ENCODE measurements at regions not wholly inside any gene's neighbourhood (a gene's known extent, or its start where the extent isn't known, plus 50 kb on each side); places are given as distances from the start of the nearest gene placed in this dataset.
A peak's percentile ranks its signal among the peaks of the same experiment; 100 is the strongest.
"Not testable (repeated sequence)": the region's sequence is repeated elsewhere in the genome, so short reads cannot be mapped to it uniquely, and the experiment has no call there.

- no peak for DNase-seq
Measured at GRCh38 chr9:33695299-33695698, 100.1 kb upstream of the PRSS3 start.

- DNase-seq, result no peak
Measured at GRCh38 chr9:33695856-33696255, 99.5 kb upstream of the PRSS3 start.

- peak; percentile 38 to 69 (median 57) for DNase-seq
Measured at GRCh38 chr9:33697171-33697570, 98.2 kb upstream of the PRSS3 start.

DNA sequence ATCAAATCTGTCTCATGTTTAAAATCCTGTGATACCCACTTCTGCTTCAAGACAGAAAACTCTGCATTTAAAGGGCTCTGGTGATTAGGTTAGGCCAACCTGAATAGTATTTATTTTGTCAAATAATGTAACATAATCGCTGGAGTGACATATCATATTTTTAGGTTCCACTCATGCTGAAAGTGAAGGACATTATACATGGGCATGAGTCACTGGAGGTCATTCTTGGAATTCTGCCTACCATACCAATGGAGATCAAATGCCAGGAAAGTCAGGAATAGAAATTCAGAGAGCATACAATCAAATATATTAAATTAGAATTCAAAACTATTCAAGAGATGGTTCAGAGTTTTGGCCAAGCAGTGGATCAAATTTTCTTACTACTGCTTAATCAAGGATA, 97.1 kb upstream of the PRSS3 start:
- DNase-seq, result no peak

DNA sequence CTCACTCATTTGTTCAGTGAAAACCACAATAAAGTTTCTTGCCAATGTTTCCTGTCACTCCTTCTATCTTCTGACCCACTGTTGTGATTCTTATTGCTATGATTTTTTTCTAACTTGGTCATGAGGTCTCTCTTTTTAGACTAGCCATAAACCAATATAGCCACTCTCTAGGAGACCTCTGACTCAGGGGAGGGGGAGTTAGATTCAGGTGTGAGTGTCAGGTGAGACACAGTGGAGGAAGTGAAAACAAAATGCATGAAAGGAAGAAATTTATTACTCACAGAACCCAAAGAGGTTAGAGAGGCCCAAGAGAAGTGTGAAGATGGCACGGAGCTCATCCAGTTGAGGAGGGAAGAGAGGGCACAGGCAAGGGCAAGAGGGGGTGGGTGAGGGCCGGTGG, 94.4 kb upstream of the PRSS3 start:
- not testable (repeated sequence) for DNase-seq

- peak; percentile 33 to 64 (median 54) for DNase-seq
Measured at GRCh38 chr9:33703430-33704102, 91.8 kb upstream of the PRSS3 start.

DNA sequence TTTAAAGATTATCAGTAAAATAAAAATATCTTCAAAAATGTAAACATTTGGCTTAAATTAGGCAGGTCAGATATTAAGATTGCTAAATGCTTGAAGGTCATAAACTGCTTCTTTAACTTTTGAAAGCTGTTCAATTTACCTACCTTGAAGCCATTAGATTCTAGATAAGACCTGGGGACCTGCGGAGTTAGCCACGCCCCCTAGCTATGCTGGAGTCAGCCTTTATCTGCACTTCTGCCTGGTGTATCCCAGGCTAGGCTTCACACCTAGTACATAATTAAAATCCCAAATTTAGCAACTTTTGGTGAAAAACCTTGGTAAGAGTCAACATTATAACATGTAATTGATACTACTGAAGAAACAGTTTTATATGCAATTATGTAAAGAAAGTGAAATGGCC, 89.9 kb upstream of the PRSS3 start:
- not testable (repeated sequence) for DNase-seq

GRCh38 chr9:33708441-33708840, 86.9 kb upstream of the PRSS3 start:
- DNase-seq, result no peak

- DNase-seq, result no peak
Measured at GRCh38 chr9:33709269-33709668, 86.1 kb upstream of the PRSS3 start.

DNA sequence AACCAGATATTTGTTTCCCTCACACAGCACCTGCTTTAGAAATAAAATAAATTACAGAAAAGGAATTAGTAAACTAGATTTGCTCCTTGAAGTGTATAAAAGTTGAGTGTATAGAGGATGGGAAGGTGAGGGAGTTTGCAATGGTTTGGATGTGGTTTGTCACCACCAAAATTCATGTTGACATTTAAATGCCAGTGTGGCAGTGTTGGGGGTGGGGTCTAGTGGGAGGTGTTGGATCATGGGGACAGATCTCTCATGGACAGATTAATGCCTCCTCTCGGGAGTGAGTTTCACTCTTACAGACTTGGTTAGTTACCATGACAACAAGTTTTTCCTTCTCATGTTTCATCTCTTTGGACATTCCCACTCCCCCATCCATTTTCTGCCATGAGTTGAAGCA, 83.9 kb upstream of the PRSS3 start:
- DNase-seq, result not testable (repeated sequence)

GRCh38 chr9:33714989-33715388, 80.4 kb upstream of the PRSS3 start:
- peak in 1 of 3 donors; percentile 14 for DNase-seq

- DNase-seq, result peak; percentile 86 to 90 (median 89)
Measured at GRCh38 chr9:33718987-33719386, 76.4 kb upstream of the PRSS3 start.

GRCh38 chr9:33719581-33720374, 75.6 kb upstream of the PRSS3 start:
- peak in 2 of 3 donors; percentile 18 to 40 for DNase-seq

- DNase-seq, result peak; percentile 86 to 93 (median 93)
Measured at GRCh38 chr9:33721674-33722358, 73.5 kb upstream of the PRSS3 start.

- DNase-seq, result no peak
Measured at GRCh38 chr9:33722359-33722675, 73.0 kb upstream of the PRSS3 start.

GRCh38 chr9:33728613-33729012, 66.7 kb upstream of the PRSS3 start:
- no peak for DNase-seq

DNA sequence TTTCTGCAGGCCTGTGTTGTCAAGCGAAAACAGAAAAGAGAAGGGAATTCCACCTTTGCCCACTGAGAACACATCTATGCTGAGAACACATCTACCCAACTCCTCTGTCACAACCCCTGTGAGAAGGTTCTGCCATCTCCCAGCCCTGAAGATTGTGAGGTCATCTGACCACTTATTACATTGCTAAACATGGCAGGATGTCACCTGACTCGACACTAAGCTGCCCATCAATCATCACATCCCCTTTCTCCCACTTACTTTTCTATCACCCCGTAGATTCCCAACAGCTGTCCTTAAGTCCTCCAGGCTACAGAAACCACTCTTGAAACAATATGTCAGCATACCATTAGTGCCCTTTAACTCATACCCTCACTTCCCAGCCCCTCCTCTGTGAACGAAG, 64.2 kb upstream of the PRSS3 start:
- DNase-seq, result peak in 1 of 3 donors; percentile 52

GRCh38 chr9:33731625-33732024, 63.7 kb upstream of the PRSS3 start:
- DNase-seq, result no peak

GRCh38 chr9:33734247-33734940, 61.0 kb upstream of the PRSS3 start:
- not testable (repeated sequence) for DNase-seq

GRCh38 chr9:33734941-33735835, 60.2 kb upstream of the PRSS3 start:
- DNase-seq, result not testable (repeated sequence)

DNA sequence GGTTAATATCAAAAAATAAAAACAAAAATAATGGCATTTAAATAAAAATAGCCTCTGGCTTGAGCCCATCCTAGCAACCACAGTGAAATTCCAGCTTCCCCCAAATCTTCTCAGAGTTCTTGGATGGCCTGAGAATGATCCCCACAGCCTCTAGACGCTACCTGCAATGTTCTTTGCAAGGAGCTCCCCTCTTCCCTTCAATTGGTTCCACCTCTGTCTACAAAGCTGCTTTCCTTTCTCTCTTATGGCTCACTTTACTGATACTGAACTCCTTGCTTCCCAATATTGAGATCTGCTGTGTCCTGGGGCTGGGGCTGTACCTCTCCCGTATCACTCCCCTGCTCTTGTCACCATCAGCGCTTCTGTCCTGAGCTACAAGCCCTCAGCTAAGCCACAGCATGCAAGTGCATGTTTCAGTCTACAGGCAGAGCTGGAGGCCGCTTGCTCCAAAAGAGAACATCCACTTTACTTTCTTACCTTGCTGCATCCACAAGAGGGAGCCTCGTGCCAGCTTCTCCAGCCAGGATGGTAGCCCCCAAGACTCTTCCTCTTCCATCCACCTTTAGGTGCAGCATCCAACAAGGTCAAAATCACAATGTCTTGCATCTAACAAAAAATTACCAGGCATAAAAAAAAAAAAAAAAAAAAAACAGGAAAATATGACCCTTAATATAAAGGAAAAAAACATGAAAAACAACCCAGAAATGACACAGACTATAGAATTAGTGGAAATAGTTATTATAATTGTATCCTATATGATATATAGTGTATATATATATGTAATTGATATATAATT, 57.4 kb upstream of the PRSS3 start:
- peak; percentile 54 to 63 (median 59) for DNase-seq

All from suppressor macrophage treated with lipopolysaccharide for 1 hour (primary cell).